HG03135 (cell line): ENCODE measurements at regions not wholly inside any gene's neighbourhood (a gene's known extent, or its start where the extent isn't known, plus 50 kb on each side); places are given as distances from the start of the nearest gene placed in this dataset.

ENCODE experiments used
- ATAC-seq: cut with Tn5 transposase; IDR thresholded peaks from one replicate; pipeline ENCODE4 v1.9.1; 2021; ENCODE audit warnings: mild to moderate bottlenecking, moderate library complexity; ENCODE audit not compliant: unreplicated experiment

DNA sequence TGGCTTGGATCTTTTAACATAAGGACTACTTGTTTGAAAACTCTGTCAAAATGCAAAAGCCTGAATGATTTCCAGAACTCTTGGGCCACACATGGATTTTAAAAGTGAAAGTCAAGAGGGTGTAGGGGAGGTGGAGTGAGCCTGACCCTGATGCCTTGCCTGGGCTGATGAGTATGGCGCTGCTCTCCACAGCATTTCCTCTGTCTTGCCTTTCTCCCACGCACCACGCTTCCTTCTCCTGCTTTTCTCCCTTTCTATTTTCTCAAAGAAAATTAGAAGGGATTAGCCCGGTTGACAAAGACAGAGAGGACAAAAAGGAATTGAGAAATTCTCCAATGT is 207.0 kb upstream of the CCDC68 start:
- ATAC-seq, result no peak

DNA sequence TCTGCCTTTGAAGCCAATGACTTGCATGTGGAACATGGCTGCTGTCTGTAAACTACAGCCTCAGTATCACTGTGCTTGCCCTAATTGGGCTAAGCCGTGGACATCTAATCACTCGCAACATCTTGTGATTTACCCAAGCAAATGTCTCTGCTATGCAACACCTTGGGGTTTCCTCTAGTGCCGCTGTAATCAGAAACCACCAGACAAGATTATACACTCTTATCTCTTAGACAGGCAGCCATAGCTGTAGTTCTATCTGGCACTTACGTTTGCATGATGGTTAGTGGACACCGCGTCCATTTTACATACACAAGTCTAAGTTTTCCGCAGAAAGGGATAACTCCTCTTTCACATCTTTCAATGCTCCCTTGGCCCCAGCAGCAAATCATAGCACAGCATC is 204.3 kb upstream of the CCDC68 start:
- no peak for ATAC-seq

DNA sequence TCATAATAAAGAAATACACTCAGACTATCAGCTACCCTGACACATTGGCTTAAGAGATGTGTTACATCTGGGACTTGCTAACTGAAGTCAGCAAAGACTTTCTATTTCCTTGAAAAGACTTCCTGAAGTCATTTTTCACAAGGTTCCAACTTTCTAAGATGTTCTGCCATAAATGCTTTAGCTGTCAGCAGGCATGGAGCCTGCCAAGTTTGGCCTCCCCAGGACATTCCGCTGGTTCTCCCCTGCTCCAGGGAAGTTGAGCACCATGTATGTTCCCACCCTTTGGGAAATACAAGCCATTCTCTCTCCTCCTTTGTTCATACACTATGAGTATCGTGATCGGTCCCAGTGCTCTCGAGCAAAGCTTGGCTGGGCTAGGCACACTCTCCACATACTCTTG is 202.7 kb upstream of the CCDC68 start:
- ATAC-seq, result no peak

DNA sequence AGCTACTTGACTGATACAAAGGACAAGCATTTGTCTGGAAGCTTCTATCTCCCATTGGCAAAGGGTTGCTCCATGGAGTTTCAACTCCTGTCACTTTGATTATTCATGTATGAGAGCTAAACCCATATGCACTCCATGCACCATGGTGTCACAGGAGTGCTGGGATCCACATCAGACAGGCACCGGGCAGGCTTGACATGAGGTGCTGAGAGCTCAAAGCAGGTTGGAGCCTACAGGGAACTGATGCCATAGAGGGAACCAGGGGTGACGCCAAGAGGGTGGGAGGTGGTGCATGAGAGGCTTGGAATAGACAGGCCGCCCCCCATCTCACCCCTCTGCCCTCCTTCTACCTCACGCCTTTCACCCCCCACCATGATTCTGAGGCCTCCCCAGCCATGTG is 199.8 kb upstream of the CCDC68 start:
- no peak for ATAC-seq

DNA sequence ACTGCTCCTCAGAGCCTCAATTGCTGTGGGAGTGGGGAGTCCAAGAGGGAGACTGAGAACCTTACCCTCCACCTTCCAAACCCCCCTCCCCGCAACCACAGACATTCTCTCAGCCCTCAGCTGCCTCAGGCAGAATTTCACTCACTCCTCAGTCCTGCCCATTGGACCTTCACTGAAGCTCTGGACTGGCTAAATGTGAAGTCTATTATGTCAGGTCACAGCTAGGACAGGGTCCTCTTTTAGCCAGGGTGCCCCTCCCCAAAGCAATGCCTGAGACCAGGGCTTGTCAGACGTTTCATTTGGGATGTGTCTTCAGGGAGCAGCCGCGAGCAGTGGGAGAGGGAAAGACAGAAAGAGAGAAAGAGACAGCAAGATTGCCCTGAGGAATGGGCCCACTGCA is 199.3 kb upstream of the CCDC68 start:
- ATAC-seq, result no peak

DNA sequence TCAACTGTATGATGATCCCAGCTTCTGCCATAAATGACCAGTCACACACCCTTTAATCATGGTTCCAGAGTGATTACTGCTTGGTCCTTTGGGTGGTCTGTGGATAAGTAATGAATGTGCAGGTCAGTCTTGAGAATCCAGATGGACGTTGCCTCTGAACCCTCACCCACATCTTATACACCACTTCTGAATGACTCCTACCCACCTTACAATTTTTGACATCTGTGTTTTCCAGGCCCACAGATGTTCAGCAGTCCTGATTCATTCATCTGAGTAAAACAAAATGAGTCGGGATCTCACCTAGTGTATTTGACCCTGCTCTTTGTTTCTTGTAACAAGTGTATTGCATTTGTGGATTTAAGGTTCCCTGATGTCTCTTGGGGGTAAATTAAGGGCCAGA is 194.1 kb upstream of the CCDC68 start:
- ATAC-seq, result no peak

DNA sequence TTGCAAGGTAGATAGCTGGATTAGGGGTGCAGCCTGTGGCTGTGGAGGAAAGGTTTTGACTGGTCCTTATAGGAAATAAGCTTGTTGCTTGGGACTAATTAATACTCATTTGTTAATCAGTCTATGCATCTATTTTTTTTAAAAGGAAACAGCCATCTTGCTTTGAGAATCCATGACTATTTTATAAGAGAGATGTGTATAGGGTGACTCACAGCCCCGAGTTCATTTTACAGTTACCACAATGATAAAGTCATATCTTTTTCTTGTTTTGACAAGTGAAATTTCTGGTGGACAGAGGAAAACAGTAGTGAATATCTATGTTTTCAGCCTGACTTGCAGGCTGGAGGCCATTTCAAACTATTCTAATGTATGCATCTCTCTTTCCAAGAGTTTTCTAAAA is 193.5 kb upstream of the CCDC68 start:
- ATAC-seq, result no peak

DNA sequence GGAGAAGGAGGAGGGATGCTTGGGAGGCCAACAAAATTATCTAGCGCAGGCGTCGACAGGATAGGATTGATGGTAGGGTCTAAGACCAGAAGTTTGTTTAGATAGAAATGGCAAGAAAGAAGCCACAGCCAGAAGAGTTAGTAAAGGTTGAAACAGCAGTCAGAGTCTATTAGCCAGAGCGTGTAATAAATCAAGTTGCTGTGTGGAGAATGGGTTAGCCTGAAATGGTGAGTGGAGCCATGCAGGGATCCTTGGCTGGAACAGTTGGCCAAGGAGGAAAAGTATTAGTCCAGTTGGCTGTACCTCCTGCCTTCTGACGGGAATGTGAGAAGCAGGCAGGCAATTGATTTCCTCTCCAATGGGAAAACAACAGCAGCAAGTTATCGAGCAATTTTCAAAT is 190.7 kb upstream of the CCDC68 start:
- no peak for ATAC-seq

DNA sequence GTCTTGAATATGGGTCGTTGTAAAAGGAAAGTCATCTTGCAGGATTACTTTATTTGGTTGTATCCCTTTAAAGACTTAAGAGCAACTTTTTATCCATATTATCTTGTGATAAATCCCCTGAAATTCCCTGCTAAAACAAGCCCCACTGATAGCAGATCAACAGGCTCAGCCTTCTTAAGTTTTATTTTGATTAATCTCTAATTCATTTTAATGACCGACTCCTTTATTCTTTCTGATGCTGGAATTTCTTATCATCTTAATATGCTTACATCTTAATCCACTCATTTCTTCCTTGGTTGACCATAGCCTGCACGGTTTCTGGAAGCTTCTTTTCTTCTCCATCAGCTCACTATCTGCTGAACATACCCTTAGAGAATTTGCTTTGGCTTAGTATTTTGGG is 188.5 kb upstream of the CCDC68 start:
- no peak for ATAC-seq

DNA sequence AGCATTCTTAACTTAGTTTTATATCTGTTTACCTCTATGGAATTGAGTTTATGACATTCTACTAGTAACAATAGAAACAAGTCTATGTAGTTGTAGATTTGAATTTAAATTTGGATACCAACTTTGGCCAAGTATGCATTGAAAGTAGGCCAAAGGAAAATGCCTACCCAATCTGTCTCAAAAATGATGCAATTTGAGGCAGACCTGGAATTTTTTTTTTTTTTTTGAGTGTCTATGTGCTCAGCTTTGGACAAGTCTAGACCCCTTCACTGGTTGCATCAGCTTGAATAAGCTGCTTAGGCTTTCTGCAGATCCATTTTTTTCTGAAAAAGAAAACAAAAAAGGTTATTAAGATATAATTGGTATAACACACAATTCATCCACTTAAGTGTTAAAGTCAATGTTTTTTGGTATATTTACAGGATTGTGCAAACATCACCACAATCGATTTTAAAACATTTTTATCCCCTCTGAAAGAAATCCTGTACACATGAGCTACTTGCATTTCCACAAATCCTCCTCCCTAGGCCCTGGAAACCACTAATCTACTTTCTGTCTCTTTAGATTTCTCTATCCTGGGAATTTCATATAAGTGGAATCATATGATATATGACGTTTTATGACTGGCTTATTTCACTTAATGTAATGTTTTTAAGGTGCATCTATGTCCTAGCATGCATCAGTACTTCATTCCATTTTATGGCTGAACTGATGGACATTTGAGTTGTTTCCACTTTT is 185.1 kb upstream of the CCDC68 start:
- ATAC-seq, result no peak

DNA sequence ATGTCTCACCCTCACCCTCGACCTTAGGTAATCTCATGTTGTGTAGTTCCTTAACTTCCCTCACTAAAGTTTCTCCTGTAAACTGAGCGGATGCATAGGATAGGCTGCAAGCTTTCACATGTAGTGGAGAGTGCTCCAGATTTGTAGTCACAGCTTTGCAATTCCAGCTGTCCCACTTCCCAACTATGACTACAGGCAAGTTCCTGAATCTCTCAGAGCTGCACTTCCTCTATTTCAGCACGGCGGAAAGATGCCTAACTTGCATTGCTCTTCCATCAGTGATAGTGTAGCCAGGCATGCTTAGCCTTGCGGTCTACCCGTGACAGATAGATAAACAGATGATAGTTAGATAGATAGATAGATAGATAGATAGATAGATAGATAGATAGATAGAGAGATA is 183.1 kb upstream of the CCDC68 start:
- ATAC-seq, result no peak

DNA sequence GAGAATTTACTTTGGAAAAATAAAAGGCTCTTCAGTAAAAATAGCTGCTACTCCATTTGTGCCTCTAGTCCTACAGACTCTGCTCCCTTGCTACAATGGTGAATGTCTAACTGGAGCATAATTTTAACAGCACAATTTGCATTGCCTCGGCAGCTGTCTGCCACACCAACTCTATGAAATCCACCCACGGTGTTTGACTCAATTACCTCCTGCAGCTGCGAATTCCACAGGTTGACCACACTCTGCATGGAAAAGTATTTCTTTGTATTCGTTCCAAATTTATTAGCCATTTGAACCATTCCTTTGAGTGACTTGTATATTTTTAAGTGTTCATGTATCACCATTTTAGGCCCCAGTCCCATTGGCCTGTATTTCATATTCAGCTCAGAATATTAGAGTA is 182.1 kb upstream of the CCDC68 start:
- ATAC-seq, result no peak

DNA sequence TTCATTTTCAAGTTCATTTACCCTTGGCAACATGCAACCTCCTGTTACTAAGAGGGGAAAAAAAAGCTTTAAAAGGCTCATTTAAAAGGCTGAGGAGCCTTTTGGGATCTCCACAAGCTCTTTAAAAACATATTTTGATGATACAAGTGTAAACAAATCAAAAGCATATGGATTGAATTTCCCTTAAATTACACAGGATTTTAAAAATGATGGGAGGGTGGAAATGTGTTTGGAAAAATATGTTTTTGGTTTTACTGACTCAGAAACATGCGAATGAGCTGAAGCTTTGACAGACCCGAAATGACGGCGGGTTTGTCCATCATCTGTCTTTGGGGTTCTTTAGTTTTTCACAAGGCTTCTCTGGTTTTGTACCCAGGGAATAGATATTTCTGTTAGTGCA is 180.6 kb upstream of the CCDC68 start:
- ATAC-seq, result no peak

DNA sequence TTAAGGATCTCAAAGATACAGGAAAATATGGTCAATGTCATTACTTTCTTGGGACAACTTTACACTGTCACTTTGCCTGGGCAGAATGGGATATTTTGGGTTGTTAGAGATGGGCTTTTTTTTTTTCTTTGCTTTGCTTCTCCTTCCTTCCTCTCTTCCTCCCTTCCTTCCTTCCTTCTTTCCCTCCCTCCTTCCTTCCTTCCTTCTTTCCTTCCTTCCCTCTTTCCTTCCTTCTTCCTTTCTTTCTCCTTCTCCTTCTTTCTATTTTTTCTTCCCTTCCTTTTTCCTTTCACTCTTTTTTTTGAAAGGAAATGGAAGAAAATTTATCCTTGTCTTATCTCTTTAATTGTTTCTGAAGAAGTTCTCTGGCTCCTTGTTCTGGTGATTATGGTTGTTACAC is 180.0 kb upstream of the CCDC68 start:
- no peak for ATAC-seq

DNA sequence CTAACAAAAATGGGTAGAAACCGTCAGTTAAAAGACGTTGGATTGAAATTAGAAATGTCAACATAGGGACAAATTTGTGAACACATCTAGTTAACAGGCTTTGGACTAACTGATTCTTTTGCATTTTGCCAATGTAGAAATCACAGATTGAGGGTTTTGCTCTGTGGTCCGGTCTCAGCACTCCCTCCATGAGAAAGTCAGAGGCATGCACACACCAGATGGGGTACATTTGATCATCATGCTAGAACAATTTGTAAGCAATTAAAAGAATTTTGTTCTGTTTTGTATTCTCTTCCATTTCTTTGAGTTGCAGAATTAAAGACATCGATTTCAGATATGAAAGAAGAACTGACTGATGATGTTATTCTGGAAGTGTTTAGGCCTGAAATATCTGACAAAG is 179.1 kb upstream of the CCDC68 start:
- ATAC-seq, result no peak

DNA sequence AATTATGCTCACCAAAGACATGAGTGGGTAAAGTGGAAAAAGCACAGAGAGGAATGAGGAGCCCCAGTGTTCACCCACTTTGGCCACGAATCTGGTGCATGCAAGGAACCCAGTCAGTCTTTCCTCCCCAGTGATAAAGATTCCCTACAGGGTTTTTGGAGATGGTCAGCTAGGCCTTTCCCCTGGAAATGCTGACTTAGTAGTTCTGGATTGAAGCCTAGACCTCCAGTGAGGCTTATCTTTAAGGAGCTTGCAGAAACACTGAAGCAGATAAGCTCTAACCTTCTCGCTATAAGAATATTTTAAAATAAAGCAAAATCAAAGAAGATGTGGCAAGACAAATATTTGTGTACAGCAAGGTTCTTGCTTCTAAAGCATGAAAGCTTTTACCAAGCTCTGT is 178.3 kb upstream of the CCDC68 start:
- no peak for ATAC-seq

DNA sequence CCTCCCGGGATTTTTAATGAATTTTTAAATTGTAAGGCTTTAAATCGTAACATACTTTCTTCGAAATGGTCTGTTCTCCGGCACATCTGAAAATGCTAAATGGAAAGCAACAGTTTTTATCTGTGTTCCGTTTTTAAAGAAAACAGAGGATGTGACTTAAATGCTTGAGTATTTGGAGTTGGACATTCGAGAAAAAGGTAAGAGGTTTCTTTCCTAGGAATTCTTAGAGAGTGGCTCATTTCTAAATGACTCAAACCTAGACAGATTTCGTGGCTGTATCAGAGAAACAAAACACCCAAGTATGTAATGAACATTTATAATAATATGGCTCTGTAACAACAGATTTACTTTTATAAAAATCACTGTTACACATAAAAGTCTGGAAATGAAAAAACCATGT is 177.6 kb upstream of the CCDC68 start:
- ATAC-seq, result no peak

DNA sequence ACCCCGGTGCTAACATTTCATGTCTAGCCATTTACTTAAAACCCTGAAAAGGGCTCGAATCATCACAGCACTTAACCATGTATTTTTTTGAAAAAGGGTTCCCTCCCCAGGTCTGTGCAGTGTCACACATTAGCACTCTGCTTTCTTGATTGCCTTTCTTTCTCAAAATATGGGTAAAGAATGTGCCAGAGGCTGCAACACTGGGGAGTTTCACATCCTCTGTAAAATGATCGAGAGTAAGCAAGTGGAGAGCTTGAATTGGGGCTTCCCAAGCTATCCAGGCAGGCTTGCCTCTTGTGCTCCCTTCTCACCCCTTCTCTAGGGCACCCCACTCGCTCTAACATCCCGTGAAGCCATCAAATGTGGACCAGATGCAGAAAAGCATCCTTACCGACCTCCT is 177.0 kb upstream of the CCDC68 start:
- ATAC-seq, result no peak

DNA sequence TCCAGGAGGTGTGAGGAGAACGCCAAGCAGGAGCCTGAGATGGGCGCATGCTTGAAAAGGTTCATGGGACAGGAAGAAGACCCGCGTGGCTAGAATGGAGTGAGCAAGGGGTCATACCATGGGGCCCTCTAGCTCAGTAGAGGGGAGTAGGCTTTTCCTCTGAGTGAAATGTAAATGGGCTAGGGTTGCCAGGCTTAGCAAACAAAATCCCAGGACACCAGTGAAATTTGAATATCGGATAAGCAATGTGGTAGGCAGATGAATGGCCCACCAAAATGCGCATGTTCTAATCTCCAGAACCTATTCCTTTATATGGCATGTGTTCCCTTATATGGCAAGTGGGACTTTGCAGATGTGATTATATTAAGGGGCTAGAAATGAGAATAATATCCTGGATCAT is 174.1 kb upstream of the CCDC68 start:
- ATAC-seq, result no peak

DNA sequence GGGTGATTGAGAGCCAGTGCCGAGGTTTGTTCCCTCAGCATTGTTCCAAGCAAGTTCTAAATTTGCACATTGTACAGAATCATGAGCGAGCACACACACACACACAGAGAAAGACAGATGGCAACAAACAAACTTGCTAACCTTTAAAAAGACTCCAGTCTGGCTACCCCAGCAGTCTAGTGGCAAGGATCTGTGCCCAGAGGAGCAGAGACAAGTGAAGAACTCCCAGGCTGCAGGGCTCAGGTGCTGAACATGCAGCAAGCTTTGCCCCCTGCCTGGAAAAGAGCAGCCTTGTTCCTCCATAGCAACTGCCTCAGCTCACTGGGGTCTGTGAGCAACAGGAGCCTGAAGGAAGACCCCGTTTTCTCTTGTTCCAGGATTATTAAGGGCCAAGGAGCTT is 169.2 kb upstream of the CCDC68 start:
- no peak for ATAC-seq

DNA sequence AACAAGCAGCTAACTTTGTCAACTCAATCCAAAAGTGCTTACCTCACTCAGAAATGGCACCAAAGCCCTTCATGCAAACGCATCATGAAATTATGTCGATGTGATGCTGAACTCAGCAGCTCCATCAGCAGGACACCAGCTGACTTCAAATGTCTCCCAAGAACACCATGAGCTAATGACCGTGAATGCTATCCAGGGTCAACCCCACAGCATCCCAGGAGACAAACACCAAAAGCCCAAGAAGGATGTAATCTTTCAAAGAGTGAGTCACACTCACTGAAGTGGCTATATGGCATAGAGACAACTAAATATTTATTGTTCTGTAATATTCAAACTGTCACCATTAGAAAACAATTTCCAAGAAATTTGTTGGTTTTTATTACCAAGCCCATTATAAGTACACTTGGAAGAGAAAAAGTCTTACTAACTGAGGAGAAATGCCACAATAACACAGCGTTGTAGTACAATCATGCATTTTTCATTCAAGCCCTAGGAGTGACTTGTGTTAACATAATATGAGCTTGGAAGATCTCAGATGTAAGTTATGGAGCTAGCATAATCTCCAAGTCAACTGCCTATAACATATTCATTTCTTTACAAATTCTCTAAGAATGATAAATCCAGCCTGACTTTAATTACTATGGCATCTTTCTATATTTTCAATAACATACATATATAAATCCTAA is 165.0 kb upstream of the CCDC68 start:
- ATAC-seq, result no peak

DNA sequence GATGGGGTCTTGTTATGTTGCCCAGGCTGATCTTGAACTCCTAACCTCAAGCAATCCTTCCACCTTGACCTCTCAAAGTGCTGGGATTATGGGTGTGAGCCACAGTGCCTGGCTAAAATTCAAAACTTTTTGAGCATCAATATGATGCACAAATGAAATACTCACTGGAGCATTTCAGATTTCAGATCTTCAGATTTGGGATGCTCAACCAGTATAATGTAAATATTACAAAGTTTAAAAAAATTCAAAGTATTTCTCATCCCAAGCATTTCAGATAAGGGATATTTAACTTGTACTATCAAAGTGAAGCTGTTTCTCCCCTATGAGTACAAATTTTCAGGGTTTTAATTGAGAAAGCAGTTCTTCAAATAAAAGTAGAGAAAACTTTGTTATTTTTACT is 164.1 kb upstream of the CCDC68 start:
- ATAC-seq, result no peak
